Coronary artery (tissue), 2 donors: ENCODE measurements at regions not wholly inside any gene's neighbourhood (a gene's known extent, or its start where the extent isn't known, plus 50 kb on each side); places are given as distances from the start of the nearest gene placed in this dataset.

ENCODE experiments used
- DNase-seq: peaks from one replicate; pipeline ENCODE4 v3.0.0-alpha.2; 2017; ENCODE audit warnings: low spot score
- H3K27ac ChIP-seq, 2 donors: fragments of 200-600 bp; sonication (generic); one replicate each; pipeline ENCODE4 v1.5.1; 2016 to 2019
- H3K4me3 ChIP-seq: fragments of 200-600 bp; sonication (generic); 2 replicates; pipeline ENCODE4 v1.5.1; 2016; ENCODE audit warnings: mild to moderate bottlenecking, moderate library complexity
- CTCF ChIP-seq: fragments of 200-600 bp; sonication (generic); IDR thresholded peaks from one replicate; pipeline ENCODE4 v1.5.1; 2019; ENCODE audit warnings: antibody characterized with exemption

- no peak overlapping the region for H3K4me3 ChIP-seq
- no peak for TF ChIP-seq CTCF
- DNase-seq: no peak
- H3K27ac ChIP-seq: no peak overlapping the region
Measured at GRCh38 chr4:17322514-17322913, 189.4 kb downstream of the QDPR start.

- Histone ChIP-seq H3K4me3 (no peak overlapping the region), H3K27ac (no peak overlapping the region)
- DNase-seq: no peak
- TF ChIP-seq CTCF: no peak
Measured at GRCh38 chr4:17320046-17320445, 191.8 kb downstream of the QDPR start.

- no peak for TF ChIP-seq CTCF
- no peak overlapping the region for H3K27ac ChIP-seq
- no peak for DNase-seq
Measured at GRCh38 chr4:17317526-17317925, 194.4 kb downstream of the QDPR start.

DNA sequence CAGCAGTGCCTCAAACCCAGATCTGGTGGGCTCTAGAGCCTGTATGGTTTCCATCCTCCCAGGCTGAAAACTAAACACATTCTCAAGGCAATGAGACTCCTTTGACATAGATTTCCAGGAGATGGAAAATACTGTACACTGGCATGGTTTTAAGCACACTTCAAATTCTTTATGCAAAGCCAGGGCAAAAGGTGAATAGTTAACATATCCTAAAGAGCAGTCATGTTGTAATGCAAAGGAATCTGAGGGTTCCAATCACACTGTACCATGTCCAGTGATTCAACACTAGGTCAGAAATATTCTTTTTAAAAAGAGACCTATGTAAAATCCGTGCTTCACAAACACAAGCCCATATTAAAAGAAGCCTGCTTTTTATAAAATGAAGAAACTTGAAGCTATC, 195.3 kb downstream of the QDPR start:
- no peak overlapping the region for H3K4me3 ChIP-seq
- no peak overlapping the region for H3K27ac ChIP-seq
- no peak for DNase-seq
- no peak for TF ChIP-seq CTCF

More at GRCh38 chr4:17317526-17317925, 194.4 kb downstream of the QDPR start:
- no peak overlapping the region for H3K4me3 ChIP-seq

- no peak for DNase-seq
- no peak for TF ChIP-seq CTCF
- H3K4me3 ChIP-seq: no peak overlapping the region
- H3K27ac ChIP-seq: no peak overlapping the region
Measured at GRCh38 chr4:17315459-17315858, 196.4 kb downstream of the QDPR start.

- DNase-seq: no peak
- no peak overlapping the region for H3K4me3 ChIP-seq
- no peak overlapping the region for H3K27ac ChIP-seq
- TF ChIP-seq CTCF: no peak
Measured at GRCh38 chr4:17313194-17313593, 198.7 kb downstream of the QDPR start.

DNA sequence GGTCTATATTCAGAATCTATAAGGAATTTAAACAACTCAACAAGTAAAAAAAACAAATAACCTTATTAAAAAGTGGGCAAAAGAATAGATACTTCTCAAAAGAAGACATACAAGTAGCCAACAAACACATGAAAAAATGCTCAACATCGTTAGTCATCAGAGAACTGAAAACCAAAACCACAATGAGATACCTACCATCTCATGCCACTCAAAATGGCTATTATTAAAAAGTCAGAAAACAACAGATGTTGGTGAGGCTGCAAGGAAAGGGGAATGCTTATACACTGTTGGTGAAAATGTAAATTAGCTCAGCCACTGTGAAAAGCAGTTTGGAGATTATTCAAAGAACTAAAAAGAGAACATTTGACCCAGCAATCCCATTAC, 201.6 kb downstream of the QDPR start:
- Histone ChIP-seq H3K4me3 (no peak overlapping the region), H3K27ac (no peak overlapping the region)
- DNase-seq: no peak
- TF ChIP-seq CTCF: no peak
